PC-3 (cell line): ENCODE measurements at regions not wholly inside any gene's neighbourhood (a gene's known extent, or its start where the extent isn't known, plus 50 kb on each side); places are given as distances from the start of the nearest gene placed in this dataset.

ENCODE experiments used
- CTCF ChIP-seq: fragments of 300-600 bp; sonication (generic); conservative IDR thresholded peaks from 2 replicates; pipeline ENCODE4 v1.5.1; 2017; ENCODE audit warnings: antibody characterized with exemption, low read depth, mild to moderate bottlenecking, low read length
- EZH2 ChIP-seq: fragments of 300-600 bp; sonication (generic); IDR thresholded peaks from one replicate; pipeline ENCODE4 v1.6.1; 2017; ENCODE audit warnings: antibody characterized with exemption, mild to moderate bottlenecking, low read length; ENCODE audit not compliant: unreplicated experiment

- TF ChIP-seq EZH2 (no peak), CTCF (no peak)
Observed at GRCh38 chr10:106242301-106242700, 922.2 kb downstream of the SORCS1 start.
